ENCODE measurements at regions not wholly inside any gene's neighbourhood (a gene's known extent, or its start where the extent isn't known, plus 50 kb on each side); places are given as distances from the start of the nearest gene placed in this dataset.
"Not testable (repeated sequence)": the region's sequence is repeated elsewhere in the genome, so short reads cannot be mapped to it uniquely, and the experiment has no call there.

DNA sequence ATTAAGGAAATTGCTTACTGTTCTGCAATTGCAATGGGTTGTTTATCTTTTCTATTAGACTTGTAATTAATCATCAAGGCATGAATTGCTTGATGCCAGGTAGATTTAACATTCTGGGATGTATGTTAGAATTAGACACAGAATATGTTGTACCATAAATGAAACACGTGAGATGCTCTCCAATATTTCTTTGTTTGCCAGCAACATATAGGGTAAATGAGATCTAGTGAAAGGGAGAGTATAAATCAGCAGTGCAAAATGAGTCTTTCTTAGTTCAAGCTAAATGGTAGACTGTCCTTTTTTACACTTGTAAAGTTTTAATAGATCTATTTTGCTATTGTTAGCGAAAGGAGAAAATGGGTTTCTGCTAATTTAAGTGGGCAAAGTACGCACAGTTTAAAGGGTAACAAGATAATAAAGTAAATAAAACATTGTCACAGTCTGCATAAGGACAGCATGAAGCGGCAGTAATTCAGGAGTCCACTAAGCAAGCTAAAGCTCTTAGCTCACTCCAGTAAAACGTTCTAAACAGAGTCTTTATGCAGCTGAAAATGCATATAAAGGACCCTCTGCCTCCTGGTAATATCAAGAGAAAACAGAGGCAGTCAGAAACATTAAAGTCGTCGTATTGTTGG lies 1137.1 kb downstream of the OLFM4 start:
- no peak for DNase-seq

- no peak for DNase-seq
These were observed 1145.4 kb downstream of the OLFM4 start for GRCh38 chr13:54173996-54174395.

- no peak for DNase-seq
These were observed 1146.9 kb downstream of the OLFM4 start for GRCh38 chr13:54175466-54175865.

GRCh38 chr13:54177466-54177865 lies 1148.9 kb downstream of the OLFM4 start:
- no peak for DNase-seq

- no peak for DNase-seq
These were observed 1154.6 kb downstream of the OLFM4 start for GRCh38 chr13:54183166-54183565.

GRCh38 chr13:54183728-54184127 lies 1155.1 kb downstream of the OLFM4 start:
- DNase-seq = no peak

DNA sequence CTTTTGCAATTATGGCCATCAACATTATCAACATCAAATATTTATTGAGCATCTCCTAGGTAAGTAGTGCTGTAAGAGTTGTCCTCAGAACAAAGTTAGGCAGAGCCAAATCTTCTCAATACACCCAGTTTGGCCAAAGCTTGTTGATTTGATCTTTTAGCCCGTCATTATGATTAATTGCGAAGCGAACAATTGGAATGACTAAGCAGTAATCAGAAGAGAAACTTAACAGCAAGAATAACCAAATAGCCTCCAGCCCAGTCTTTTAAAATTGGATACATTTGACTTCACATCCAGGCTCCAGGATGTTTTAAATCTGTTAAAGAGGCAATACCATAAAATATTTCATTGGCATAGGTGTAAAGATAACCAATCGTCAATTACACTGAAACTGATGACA lies 1156.0 kb downstream of the OLFM4 start:
- DNase-seq = no peak

- no peak for DNase-seq
These were observed 1156.5 kb downstream of the OLFM4 start for GRCh38 chr13:54185101-54185500.

GRCh38 chr13:54185785-54186184 lies 1157.2 kb downstream of the OLFM4 start:
- no peak for DNase-seq

DNA sequence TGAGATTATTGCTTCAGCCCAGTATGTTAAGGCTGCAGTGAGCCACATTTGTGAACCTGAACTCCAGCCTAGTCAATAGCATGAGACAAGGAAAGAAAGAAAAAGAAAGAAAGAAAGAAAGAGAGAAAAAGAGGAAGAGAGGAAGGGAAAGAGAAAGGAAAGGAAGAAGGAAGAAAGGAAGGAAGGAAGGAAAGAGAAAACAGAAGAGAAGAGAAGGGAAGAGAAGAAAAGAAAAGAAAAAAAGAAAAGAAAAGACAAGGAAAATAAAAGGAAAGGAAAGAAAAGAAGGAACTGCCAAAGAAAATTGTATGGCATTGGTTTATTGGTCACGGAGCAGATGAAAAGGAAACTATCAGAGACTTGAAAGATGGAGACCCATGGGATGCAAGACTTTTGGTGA lies 1158.8 kb downstream of the OLFM4 start:
- DNase-seq = no peak

DNA sequence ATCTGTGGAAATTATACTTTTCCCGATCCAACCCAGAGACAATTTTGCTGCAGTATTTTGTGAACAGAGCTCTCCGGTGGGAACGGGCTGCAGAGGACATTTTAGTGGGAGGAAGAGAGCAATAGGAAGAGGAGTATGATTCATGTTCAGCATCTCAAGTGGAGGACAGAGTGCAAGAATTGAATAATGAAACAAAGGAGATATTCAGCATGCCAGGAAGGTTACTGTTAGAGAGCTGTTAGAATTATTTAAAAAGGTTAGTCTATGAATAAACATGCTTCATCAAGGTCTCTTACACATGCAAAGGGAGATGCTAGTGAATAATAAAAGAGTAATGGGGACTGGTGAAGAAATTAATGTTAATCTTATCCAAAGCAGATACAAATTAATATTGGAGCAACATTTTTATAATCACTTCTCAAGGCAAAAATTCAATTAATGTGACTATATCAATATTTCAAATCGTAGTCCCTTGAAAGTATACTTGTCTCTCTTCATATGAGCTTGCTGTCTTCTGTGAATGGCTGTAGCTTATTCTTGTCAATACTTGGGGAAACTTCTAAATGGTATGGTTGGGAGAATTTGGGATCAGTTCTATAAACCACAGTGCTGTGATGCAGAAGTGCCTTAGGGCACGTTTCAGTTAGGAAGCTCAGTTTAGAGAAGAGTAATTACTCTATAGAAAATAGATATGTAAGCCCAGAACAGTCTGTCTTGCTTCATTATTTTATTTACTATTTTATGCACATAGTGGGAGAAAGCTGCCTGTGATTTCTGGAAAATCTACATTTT lies 1165.8 kb downstream of the OLFM4 start:
- DNase-seq = no peak

GRCh38 chr13:54196684-54197083 lies 1168.1 kb downstream of the OLFM4 start:
- DNase-seq = no peak

DNA sequence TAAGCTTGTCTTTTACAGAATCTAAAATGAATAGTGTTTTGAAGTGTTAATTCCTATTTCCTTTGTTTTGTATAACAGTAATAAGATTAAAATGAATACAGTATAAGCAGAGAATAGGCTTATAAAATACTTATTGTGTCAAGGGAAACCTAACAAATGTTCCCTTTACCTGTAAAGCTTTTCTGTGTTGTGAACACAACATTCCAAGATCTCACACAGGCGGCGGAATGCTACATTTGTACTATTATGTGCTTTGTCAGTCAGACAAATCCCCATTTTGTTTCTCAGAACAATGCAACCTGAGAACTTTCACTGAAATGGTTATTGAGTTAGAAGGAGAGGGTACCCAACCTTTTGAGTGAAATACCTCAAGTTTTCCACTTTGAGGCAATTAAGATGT lies 1170.3 kb downstream of the OLFM4 start:
- DNase-seq = no peak

GRCh38 chr13:54206626-54207025 lies 1178.0 kb downstream of the OLFM4 start:
- no peak for DNase-seq

GRCh38 chr13:54210397-54211049 lies 1181.9 kb downstream of the OLFM4 start:
- DNase-seq = no peak

GRCh38 chr13:54216221-54216620 lies 1187.6 kb downstream of the OLFM4 start:
- DNase-seq = no peak

GRCh38 chr13:54226876-54227275 lies 1198.3 kb downstream of the OLFM4 start:
- DNase-seq = no peak

- no peak for DNase-seq
These were observed 1204.1 kb downstream of the OLFM4 start for GRCh38 chr13:54232700-54233099.

DNA sequence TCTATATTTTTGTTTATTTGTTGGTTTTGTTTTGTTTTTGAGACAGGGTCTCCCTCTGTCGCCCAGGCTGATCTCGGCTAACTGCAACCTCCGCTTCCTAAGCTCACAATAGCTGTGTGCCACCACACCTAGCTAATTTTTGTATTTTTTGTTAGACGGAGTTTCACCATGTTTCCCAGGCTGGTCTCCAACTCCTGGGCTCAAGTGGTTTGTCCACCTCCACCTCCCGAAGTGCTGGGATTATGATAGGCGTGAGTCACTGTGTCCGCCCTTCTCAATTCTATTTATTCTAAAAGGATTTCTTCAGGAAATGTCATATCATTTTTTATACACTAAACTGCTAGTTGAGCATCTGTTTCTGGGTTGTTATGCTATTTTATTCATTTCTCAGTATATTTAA lies 1206.0 kb downstream of the OLFM4 start:
- no peak for DNase-seq

DNA sequence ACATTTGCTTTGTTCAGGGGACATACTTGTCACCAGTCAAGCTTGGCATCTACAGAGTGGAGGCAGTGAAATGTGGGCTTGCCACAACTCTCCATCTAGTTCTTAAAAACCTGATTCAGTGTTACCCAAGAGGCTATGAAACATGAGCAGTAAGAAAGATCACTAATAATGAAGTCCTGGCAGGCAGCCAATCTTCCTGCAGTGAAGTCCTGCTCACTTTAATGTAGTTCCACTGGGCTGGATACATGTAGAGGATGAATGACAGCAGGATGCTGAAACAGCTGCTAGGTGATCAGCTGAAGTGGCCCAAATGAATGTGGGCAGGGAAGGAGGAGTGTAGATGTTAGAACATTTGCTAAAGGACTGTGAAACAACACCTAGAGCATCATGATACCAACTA lies 1213.1 kb downstream of the OLFM4 start:
- DNase-seq = no peak

GRCh38 chr13:54248306-54248705 lies 1219.7 kb downstream of the OLFM4 start:
- no peak for DNase-seq

GRCh38 chr13:54261856-54262255 lies 1233.2 kb downstream of the OLFM4 start:
- DNase-seq = no peak

DNA sequence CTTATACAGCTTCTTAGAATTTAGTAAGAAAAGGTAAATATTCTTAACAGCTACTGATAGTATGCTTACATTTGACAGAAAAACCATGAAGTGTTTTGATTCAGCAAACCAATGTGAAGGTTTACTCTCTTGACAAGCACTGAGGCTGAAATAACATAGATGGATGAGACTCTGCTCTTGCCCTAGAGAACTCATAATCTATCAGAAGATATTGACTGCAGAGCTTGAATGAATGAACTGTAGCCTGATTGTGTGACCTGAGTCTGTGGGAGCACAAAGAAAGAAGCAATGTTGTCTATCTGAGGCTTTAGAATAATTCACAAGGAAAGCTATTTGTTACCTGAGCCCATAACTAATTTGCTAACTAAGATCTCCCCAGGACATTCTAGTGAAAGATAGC lies 1235.3 kb downstream of the OLFM4 start:
- no peak for DNase-seq

DNA sequence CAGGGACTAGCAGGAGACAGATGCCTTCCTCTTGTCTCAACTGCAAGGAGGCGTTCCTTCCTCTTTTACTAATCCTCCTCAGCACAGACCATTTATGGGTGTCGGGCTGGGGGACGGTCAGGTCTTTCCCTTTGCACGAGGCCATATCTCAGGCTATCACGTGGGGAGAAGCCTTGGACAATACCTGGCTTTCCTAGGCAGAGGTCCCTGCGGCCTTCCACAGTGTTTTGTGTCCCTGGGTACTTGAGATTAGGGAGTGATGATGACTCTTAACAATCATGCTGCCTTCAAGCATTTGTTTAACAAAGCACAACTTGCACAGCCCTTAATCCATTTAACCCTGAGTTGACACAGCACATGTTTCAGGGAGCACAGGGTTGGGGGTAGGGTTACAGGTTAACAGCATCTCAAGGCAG lies 1238.6 kb downstream of the OLFM4 start:
- not testable (repeated sequence) for DNase-seq

Data from T1000 (cell line).